HEK293T (cell line): ENCODE measurements at regions not wholly inside any gene's neighbourhood (a gene's known extent, or its start where the extent isn't known, plus 50 kb on each side); places are given as distances from the start of the nearest gene placed in this dataset.

Experiments
- CTCF ChIA-PET: fragments of 350-600 bp; formaldehyde crosslinking; extraction: SDS; loops from one replicate; lab custom pipeline; 2021; ENCODE audit warnings: antibody characterized with exemption, inconsistent platforms; lab: Yijun Ruan, JAX
- POLR2A ChIA-PET: fragments of 350-600 bp; formaldehyde crosslinking; extraction: SDS; loops from one replicate; lab custom pipeline; 2020; ENCODE audit warnings: antibody characterized with exemption, inconsistent platforms; lab: Yijun Ruan, JAX
- DNase-seq: peaks from one replicate; pipeline ENCODE4 v3.0.0; 2012; ENCODE audit warnings: mixed read lengths; ENCODE audit errors: extremely low spot score
- ARNT ChIP-seq: fragments of 450-650 bp; IDR thresholded peaks from 2 replicates; pipeline ENCODE4 v1.6.1; 2017; ENCODE audit warnings: mild to moderate bottlenecking
- BHLHE40 ChIP-seq: fragments of 450-650 bp; IDR thresholded peaks from 2 replicates; pipeline ENCODE4 v1.6.1; 2016; ENCODE audit warnings: mild to moderate bottlenecking, moderate library complexity, borderline replicate concordance
- CTBP1 ChIP-seq: fragments of 450-650 bp; IDR thresholded peaks from 2 replicates; pipeline ENCODE4 v1.6.1; 2016; ENCODE audit warnings: borderline replicate concordance
- ELF4 ChIP-seq: fragments of 450-650 bp; IDR thresholded peaks from 2 replicates; pipeline ENCODE4 v1.6.1; 2017; ENCODE audit warnings: antibody characterized with exemption
- FOXA1 ChIP-seq: fragments of 450-650 bp; IDR thresholded peaks from 2 replicates; pipeline ENCODE4 v1.6.1; 2016; ENCODE audit warnings: mild to moderate bottlenecking
- FOXK2 ChIP-seq: fragments of 450-650 bp; IDR thresholded peaks from 2 replicates; pipeline ENCODE4 v1.6.1; 2016; ENCODE audit warnings: mild to moderate bottlenecking
- FOXM1 ChIP-seq: fragments of 450-650 bp; IDR thresholded peaks from 2 replicates; pipeline ENCODE4 v1.6.1; 2017; ENCODE audit warnings: mild to moderate bottlenecking, borderline replicate concordance
- HDGF ChIP-seq: fragments of 450-650 bp; IDR thresholded peaks from 2 replicates; pipeline ENCODE4 v1.6.1; 2017; ENCODE audit warnings: antibody characterized with exemption, borderline replicate concordance
- L3MBTL2 ChIP-seq: fragments of 450-650 bp; conservative IDR thresholded peaks from 2 replicates; pipeline ENCODE4 v1.6.1; 2016; ENCODE audit warnings: mild to moderate bottlenecking
- LEF1 ChIP-seq: fragments of 450-650 bp; IDR thresholded peaks from 2 replicates; pipeline ENCODE4 v1.6.1; 2017; ENCODE audit warnings: mild to moderate bottlenecking, borderline replicate concordance
- NFRKB ChIP-seq: fragments of 450-650 bp; IDR thresholded peaks from 2 replicates; pipeline ENCODE4 v1.6.1; 2016; ENCODE audit warnings: mild to moderate bottlenecking, moderate library complexity
- PKNOX1 ChIP-seq: fragments of 450-650 bp; IDR thresholded peaks from 2 replicates; pipeline ENCODE4 v1.6.1; 2016
- SP1 ChIP-seq: fragments of 450-650 bp; IDR thresholded peaks from 2 replicates; pipeline ENCODE4 v1.6.1; 2017
- SUZ12 ChIP-seq: fragments of 450-650 bp; IDR thresholded peaks from 2 replicates; pipeline ENCODE4 v1.6.1; 2016; ENCODE audit warnings: mild to moderate bottlenecking
- TARDBP ChIP-seq: fragments of 450-650 bp; IDR thresholded peaks from 2 replicates; pipeline ENCODE4 v1.6.1; 2016
- ZNF384 ChIP-seq: fragments of 450-650 bp; IDR thresholded peaks from 2 replicates; pipeline ENCODE4 v1.6.1; 2016

- CTCF ChIA-PET: no interaction called here
- TF ChIP-seq L3MBTL2 (no peak), SP1 (no peak), ARNT (no peak), CTBP1 (no peak), BHLHE40 (no peak), HDGF (no peak), FOXM1 (no peak), SUZ12 (no peak), ZNF384 (no peak), FOXK2 (no peak), LEF1 (no peak), ELF4 (no peak), TARDBP (no peak), PKNOX1 (no peak), NFRKB (no peak), FOXA1 (no peak)
- no peak for DNase-seq
- POLR2A ChIA-PET: no interaction called here
Observed at GRCh38 chr4:127555106-127555505, 77.7 kb upstream of the INTU start.

- CTCF ChIA-PET: no interaction called here
- no peak for DNase-seq
- POLR2A ChIA-PET: no interaction called here
- TF ChIP-seq ZNF384 (no peak), BHLHE40 (no peak), PKNOX1 (no peak), L3MBTL2 (no peak), FOXK2 (no peak), SUZ12 (no peak), CTBP1 (no peak), HDGF (no peak), LEF1 (no peak), NFRKB (no peak), ARNT (no peak), TARDBP (no peak), ELF4 (no peak), FOXA1 (no peak), SP1 (no peak), FOXM1 (no peak)
Observed at GRCh38 chr4:127558088-127558487, 74.7 kb upstream of the INTU start.

- CTCF ChIA-PET: interaction anchor here (0.6 kb wide), 1 partner anchor 29 kb away, joined by 3 read pairs; no protein-coding TSS in a partner anchor
- POLR2A ChIA-PET: no interaction called here
- DNase-seq: no peak
- no peak for TF ChIP-seq NFRKB
- TF ChIP-seq LEF1: no peak
- no peak for TF ChIP-seq CTBP1
- no peak for TF ChIP-seq FOXM1
- no peak for TF ChIP-seq SP1
- TF ChIP-seq TARDBP: no peak
- no peak for TF ChIP-seq HDGF
- no peak for TF ChIP-seq BHLHE40
- TF ChIP-seq FOXA1: no peak
- no peak for TF ChIP-seq ELF4
- no peak for TF ChIP-seq PKNOX1
- TF ChIP-seq L3MBTL2: no peak
Observed at GRCh38 chr4:127558489-127559407, 74.0 kb upstream of the INTU start.

- TF ChIP-seq TARDBP (no peak), HDGF (no peak), NFRKB (no peak), PKNOX1 (no peak), CTBP1 (no peak), ARNT (no peak), LEF1 (no peak), FOXM1 (no peak), SP1 (no peak)
- ChIA-PET POLR2A (no interaction called here), CTCF (no interaction called here)
- no peak for DNase-seq
Observed at GRCh38 chr4:127559981-127560380, 72.8 kb upstream of the INTU start.

GRCh38 chr4:127560755-127561154 is 72.0 kb upstream of the INTU start:
- ChIA-PET POLR2A (no interaction called here), CTCF (no interaction called here)
- DNase-seq: no peak
- TF ChIP-seq HDGF: no peak
- no peak for TF ChIP-seq NFRKB
- TF ChIP-seq SUZ12: no peak
- TF ChIP-seq L3MBTL2: no peak
- TF ChIP-seq ELF4: no peak
- TF ChIP-seq LEF1: no peak
- TF ChIP-seq ZNF384: no peak
- no peak for TF ChIP-seq FOXK2
- no peak for TF ChIP-seq BHLHE40
- TF ChIP-seq CTBP1: no peak
- no peak for TF ChIP-seq ARNT
- no peak for TF ChIP-seq TARDBP
- TF ChIP-seq FOXM1: no peak
- no peak for TF ChIP-seq PKNOX1
- TF ChIP-seq FOXA1: no peak
- TF ChIP-seq SP1: no peak
